ENCODE measurements at regions not wholly inside any gene's neighbourhood (a gene's known extent, or its start where the extent isn't known, plus 50 kb on each side); places are given as distances from the start of the nearest gene placed in this dataset.

GRCh38 chr12:77679686-77680085 is 151.0 kb upstream of the NAV3 start:
- no peak for TF ChIP-seq CTCF (IDR thresholded peaks at IDR 0.05)
- no peak for TF ChIP-seq EZH2 (IDR thresholded peaks at IDR 0.05; ENCODE audit: borderline replicate concordance, insufficient read depth, low read depth, low read length, poor library complexity, severe bottlenecking)
